HG03460 (cell line): ENCODE measurements at regions not wholly inside any gene's neighbourhood (a gene's known extent, or its start where the extent isn't known, plus 50 kb on each side); places are given as distances from the start of the nearest gene placed in this dataset.

Experiments
- ATAC-seq: cut with Tn5 transposase; IDR thresholded peaks from one replicate; pipeline ENCODE4 v1.9.1; 2021; ENCODE audit not compliant: unreplicated experiment

- no peak for ATAC-seq
These were observed 268.9 kb downstream of the HAUS1 start for GRCh38 chr18:46373131-46373530.

- ATAC-seq, result no peak
These were observed 269.6 kb downstream of the HAUS1 start for GRCh38 chr18:46373791-46374190.

GRCh38 chr18:46374850-46375249, 270.7 kb downstream of the HAUS1 start:
- no peak for ATAC-seq

GRCh38 chr18:46377557-46377956, 273.4 kb downstream of the HAUS1 start:
- ATAC-seq, result no peak

GRCh38 chr18:46378126-46378863, 274.1 kb downstream of the HAUS1 start:
- ATAC-seq, result no peak

- ATAC-seq, result no peak
These were observed 274.7 kb downstream of the HAUS1 start for GRCh38 chr18:46378864-46379207.

- no peak for ATAC-seq
These were observed 275.3 kb downstream of the HAUS1 start for GRCh38 chr18:46379323-46379950.

GRCh38 chr18:46385124-46385523, 271.9 kb downstream of the LOXHD1 start:
- ATAC-seq, result no peak

- no peak for ATAC-seq
These were observed 270.2 kb downstream of the LOXHD1 start for GRCh38 chr18:46386788-46387187.

- no peak for ATAC-seq
These were observed 269.4 kb downstream of the LOXHD1 start for GRCh38 chr18:46387441-46388131.

GRCh38 chr18:46388286-46388685, 268.7 kb downstream of the LOXHD1 start:
- no peak for ATAC-seq

GRCh38 chr18:46392576-46392975, 264.4 kb downstream of the LOXHD1 start:
- ATAC-seq, result no peak

GRCh38 chr18:46393230-46393629, 263.8 kb downstream of the LOXHD1 start:
- no peak for ATAC-seq

- ATAC-seq, result no peak
These were observed 263.1 kb downstream of the LOXHD1 start for GRCh38 chr18:46393961-46394360.

- ATAC-seq, result no peak
These were observed 261.2 kb downstream of the LOXHD1 start for GRCh38 chr18:46395795-46396194.

- no peak for ATAC-seq
These were observed 259.8 kb downstream of the LOXHD1 start for GRCh38 chr18:46397174-46397573.

GRCh38 chr18:46398005-46398404, 259.0 kb downstream of the LOXHD1 start:
- ATAC-seq, result no peak

GRCh38 chr18:46398625-46399024, 258.4 kb downstream of the LOXHD1 start:
- ATAC-seq, result no peak

- no peak for ATAC-seq
These were observed 257.7 kb downstream of the LOXHD1 start for GRCh38 chr18:46399303-46399702.

GRCh38 chr18:46400449-46400848, 256.6 kb downstream of the LOXHD1 start:
- no peak for ATAC-seq

GRCh38 chr18:46401486-46402070, 255.4 kb downstream of the LOXHD1 start:
- no peak for ATAC-seq

GRCh38 chr18:46402396-46402795, 254.6 kb downstream of the LOXHD1 start:
- ATAC-seq, result no peak
